ENCODE measurements at regions not wholly inside any gene's neighbourhood (a gene's known extent, or its start where the extent isn't known, plus 50 kb on each side); places are given as distances from the start of the nearest gene placed in this dataset.

DNA sequence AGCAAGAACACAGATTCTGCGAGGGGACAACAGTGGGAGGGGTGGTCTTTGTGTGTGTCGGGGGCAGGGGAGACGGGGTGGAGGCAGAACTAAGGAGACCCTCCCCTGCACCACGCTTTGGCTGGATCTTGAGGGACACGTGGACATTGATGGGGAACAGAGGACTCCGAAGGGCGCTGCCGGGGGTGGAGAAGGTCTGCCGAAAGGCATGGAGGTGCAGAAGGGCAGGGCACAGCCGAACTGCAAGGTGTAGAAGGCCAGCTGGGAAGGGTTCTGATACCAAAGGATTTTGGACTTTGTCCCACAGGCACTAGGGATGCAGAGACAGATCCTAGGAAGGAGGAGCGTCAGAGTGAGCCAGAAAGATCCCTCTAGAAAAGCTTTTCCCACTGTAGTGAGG, 107.7 kb upstream of the SYT13 start:
- TF ChIP-seq GATA3 (IDR thresholded peaks at IDR 0.05; ENCODE audit: low read depth, low read length) (no peak), GATA2 (IDR thresholded peaks at IDR 0.05; ENCODE audit: low read depth, low read length) (no peak)
